ENCODE measurements at regions not wholly inside any gene's neighbourhood (a gene's known extent, or its start where the extent isn't known, plus 50 kb on each side); places are given as distances from the start of the nearest gene placed in this dataset.

- no peak for TF ChIP-seq CTCF (IDR thresholded peaks at IDR 0.05)
- no peak for TF ChIP-seq POLR2A (IDR thresholded peaks at IDR 0.05)
These were observed 72.1 kb downstream of the KLF12 start for GRCh38 chr13:74061926-74062595.

All from ovary (tissue), 3 donors.